ENCODE measurements at regions not wholly inside any gene's neighbourhood (a gene's known extent, or its start where the extent isn't known, plus 50 kb on each side); places are given as distances from the start of the nearest gene placed in this dataset.

- no peak overlapping the region for H3K4me3 ChIP-seq (ENCODE audit: low read length)
- no peaks in the 10 kb centered on the region for H3K9me2 ChIP-seq (replicated peaks; ENCODE audit: low read length)
- H3K9me3 ChIP-seq (ENCODE audit: low read length): peaks cover 33% of the 10 kb centered on the region
- H2AFZ ChIP-seq (ENCODE audit: low read length): no peak overlapping the region
- TF ChIP-seq EZH2 (IDR thresholded peaks at IDR 0.05; ENCODE audit: low read length, unreplicated experiment) (no peak), EZH2phosphoT487 (IDR thresholded peaks at IDR 0.05; ENCODE audit: borderline replicate concordance, low read length) (no peak), CTCF (conservative IDR thresholded peaks at IDR 0.05; ENCODE audit: low read depth, low read length) (no peak)
- no peak overlapping the region for H3K27ac ChIP-seq (ENCODE audit: low read length)
- intact Hi-C loops (cut with micrococcal nuclease): no loop called here
- H3K79me2 ChIP-seq (ENCODE audit: low read length): no peaks in the 10 kb centered on the region
- no peaks in the 10 kb centered on the region for H3K36me3 ChIP-seq (ENCODE audit: low read depth, low read length)
- no peak for ATAC-seq
- ChIA-PET CTCF (no interaction called here), POLR2A (ENCODE audit: unreplicated experiment) (no interaction called here)
- H3K9ac ChIP-seq (ENCODE audit: low read length): no peak overlapping the region
- H3K4me2 ChIP-seq (ENCODE audit: low read length): no peak overlapping the region
- no peaks in the 10 kb centered on the region for H3K27me3 ChIP-seq (ENCODE audit: low read length)
- H4K20me1 ChIP-seq (ENCODE audit: low read length): no peaks in the 10 kb centered on the region
- no TSS peak for BruUV-seq (replicated peaks)
- H3F3A ChIP-seq (ENCODE audit: low read length, unreplicated experiment): no peaks in the 10 kb centered on the region
- no peak for DNase-seq
- no peaks in the 10 kb centered on the region for H3K4me1 ChIP-seq (ENCODE audit: insufficient read depth, low read length)
Measured at GRCh38 chr11:82004537-82005213, 729.0 kb downstream of the FAM181B start.

DNA sequence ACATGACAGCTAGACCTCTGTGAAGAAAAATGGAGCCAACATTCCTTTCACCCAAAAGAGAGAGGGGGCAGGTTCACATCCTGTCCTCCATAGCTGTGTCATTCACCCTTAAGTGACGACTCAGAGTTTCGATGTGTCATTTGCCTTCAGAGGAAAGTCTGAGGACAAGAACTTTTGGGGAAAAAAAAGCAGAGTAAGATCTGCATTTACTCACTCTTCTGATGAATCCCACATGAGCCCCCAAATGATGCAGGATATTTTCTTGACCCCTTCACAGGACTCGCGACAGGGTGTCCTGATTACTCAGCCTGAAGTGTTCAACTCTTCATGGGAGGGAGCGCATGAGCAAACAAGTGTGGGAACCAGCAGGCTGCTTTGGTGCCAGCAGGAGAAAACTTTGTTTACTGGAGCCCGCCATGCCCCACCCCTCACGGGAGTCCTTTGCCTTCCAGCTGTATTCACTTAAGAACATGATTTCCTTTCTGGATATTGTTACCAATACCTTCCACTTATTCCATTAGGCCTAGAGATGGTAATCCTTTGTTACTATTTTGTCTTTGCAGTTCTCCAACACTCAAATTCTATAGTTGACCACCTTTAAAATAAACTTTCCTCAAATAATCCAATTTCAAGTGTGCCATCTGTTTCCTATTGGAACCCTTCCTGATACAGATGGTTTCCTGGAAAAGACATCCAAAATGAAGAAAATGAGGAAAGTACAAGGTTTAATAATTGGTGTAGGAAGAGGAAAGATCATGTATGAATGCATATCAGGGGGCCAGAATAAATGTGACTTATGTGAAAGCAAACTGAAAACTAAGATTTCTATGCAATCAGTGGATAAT is 729.8 kb downstream of the FAM181B start:
- CTCF ChIA-PET: no interaction called here
- H3K9ac ChIP-seq (ENCODE audit: low read length): no peak overlapping the region
- H3K4me2 ChIP-seq (ENCODE audit: low read length): no peak overlapping the region

More for the DNA sequence above, 729.8 kb downstream of the FAM181B start:
- DNase-seq (no peak), ATAC-seq (no peak)
- Histone ChIP-seq H3F3A (ENCODE audit: low read length, unreplicated experiment) (no peaks in the 10 kb centered on the region), H3K27ac (ENCODE audit: low read length) (no peak overlapping the region), H4K20me1 (ENCODE audit: low read length) (no peaks in the 10 kb centered on the region), H3K9me2 (replicated peaks; ENCODE audit: low read length) (no peaks in the 10 kb centered on the region), H3K27me3 (ENCODE audit: low read length) (no peaks in the 10 kb centered on the region), H2AFZ (ENCODE audit: low read length) (no peak overlapping the region), H3K36me3 (ENCODE audit: low read depth, low read length) (no peaks in the 10 kb centered on the region), H3K4me1 (ENCODE audit: insufficient read depth, low read length) (no peaks in the 10 kb centered on the region), H3K79me2 (ENCODE audit: low read length) (no peaks in the 10 kb centered on the region), H3K9me3 (ENCODE audit: low read length) (peaks cover 32% of the 10 kb centered on the region), H3K4me3 (ENCODE audit: low read length) (no peak overlapping the region)
- POLR2A ChIA-PET (ENCODE audit: unreplicated experiment): no interaction called here
- BruUV-seq (replicated peaks): no TSS peak
- intact Hi-C loops (cut with micrococcal nuclease): no loop called here
- TF ChIP-seq CTCF (conservative IDR thresholded peaks at IDR 0.05; ENCODE audit: low read depth, low read length) (no peak), EZH2 (IDR thresholded peaks at IDR 0.05; ENCODE audit: low read length, unreplicated experiment) (no peak), EZH2phosphoT487 (IDR thresholded peaks at IDR 0.05; ENCODE audit: borderline replicate concordance, low read length) (no peak)

Data from PC-3 (cell line).